HG03097 (cell line): ENCODE measurements at regions not wholly inside any gene's neighbourhood (a gene's known extent, or its start where the extent isn't known, plus 50 kb on each side); places are given as distances from the start of the nearest gene placed in this dataset.

Experiments
- ATAC-seq: cut with Tn5 transposase; IDR thresholded peaks from one replicate; pipeline ENCODE4 v1.9.1; 2021; ENCODE audit not compliant: unreplicated experiment, low FRiP score

DNA sequence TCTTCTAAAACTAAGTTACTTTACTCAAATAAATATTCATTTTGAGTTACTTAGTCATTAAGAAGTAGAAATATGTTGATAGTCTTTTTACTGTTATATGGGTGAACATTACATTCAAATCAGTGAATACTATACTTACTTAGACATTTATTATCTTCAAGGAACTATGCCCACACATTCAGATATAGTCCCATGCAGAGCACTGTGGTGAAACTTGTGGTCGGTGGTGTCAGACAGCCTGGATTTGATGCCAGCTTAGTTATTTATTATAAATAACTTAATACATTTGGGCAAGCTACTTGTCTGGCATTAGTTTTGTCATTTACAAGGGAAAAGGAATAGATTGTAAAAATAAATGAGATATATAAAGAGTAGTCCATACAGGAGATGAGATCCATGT lies 149.5 kb downstream of the RAP2B start:
- no peak for ATAC-seq

DNA sequence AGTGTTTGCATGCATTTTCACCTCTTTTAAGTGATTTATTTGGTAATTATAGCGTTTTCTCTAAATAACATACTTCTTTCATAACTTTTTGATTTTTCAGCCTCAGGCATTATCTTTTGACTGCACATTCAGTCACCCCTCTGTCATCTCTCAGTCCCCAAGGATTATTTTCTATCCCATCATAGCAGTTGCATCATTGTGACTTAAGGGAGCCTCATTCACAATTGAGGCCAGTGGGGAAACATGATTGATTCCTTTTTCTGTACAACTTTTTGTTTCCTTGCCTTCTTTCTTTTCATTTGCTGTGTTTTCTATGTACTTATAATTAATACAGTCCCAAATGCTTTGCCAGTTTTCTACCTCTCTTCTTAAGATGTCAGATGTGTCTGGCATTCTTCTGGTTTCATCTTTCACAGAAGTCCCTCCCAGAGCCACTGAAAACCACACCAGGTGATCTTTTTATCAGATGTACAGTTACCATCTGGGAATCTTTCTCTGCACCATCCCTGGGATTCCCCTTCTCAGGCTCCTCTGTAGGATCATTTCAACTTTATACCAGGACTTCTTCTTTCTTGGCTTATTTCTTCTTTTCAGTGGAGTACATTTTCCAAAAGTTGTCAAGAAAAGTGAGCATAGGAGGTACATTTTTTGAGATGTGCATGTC lies 151.4 kb downstream of the RAP2B start:
- ATAC-seq, result no peak

DNA sequence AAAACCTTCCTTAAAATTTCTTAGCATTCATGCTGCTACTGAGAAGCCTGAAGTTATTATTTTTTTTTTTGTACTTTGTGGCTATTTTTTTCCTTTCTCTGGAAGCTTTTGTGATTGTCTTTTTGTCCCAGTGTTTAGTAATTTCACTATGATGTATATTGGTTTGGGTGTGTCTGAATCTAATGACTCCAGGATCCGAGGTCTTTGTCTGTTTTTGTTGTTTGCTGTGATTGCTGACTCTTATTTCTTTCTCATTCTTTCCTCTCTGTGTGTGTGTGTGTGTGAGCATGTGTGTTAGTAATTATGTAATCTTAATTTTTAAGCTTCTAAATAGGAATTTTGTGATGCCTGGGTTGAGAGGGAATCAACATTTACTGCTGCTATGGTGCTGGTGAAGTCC lies 152.0 kb downstream of the RAP2B start:
- no peak for ATAC-seq

DNA sequence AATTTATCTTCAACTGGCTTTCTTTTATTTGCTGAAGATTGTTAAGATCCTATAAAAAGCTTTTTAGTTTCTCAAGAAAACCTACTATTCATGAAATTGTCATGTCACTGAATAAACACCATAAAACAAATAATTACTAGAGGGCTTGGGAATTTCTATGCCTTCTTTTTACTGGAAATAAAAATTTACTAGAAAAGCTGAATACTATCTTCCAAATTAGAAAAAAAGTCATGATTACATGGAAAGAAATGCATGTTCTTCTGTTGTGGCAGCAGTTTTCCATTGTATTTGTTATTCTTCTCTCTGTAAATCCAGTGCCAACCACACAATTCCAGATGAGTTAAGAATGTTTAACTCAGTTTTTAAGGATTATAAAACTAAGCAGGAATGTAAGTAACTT lies 153.8 kb downstream of the RAP2B start:
- no peak for ATAC-seq

DNA sequence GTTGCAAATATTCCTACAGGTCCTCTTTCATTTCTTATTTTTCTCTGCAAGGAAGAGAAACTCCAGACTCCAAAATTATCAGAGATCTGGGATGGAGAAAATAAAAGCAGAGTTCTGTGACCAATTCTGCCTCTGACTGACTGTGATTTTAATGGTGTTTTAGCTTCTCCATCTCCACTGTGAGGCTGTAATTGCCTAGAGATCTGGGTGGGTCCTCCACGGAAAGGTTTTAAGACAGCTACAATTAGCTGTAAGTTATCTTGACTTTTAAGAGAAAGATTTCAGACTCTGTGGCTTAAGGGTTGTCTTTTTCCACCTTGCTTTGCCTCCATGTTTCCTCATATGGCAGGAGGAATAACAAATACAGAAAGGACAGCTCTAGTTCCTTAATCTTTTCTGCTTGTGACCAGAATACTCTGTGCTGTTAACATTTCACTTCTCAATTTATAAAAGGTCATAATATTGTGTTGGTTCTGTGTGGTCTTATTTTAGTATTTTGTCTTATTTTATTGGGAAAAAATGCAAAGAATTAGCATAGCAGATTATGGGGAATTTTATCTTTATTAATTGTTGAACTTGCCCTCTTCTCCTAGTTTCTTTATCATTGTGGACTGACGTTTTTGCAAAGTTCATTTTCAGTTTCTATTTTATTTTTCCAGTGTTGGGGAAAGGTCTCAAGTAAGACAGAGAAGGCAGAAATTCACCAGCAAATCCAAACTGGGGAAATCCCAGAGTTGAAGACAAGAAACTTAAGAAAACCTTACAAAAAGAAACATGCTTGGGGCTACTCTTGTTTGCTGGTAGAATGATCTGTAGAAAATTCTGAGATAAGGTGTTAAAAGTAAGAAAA lies 157.9 kb downstream of the RAP2B start:
- ATAC-seq, result peak; percentile 61

DNA sequence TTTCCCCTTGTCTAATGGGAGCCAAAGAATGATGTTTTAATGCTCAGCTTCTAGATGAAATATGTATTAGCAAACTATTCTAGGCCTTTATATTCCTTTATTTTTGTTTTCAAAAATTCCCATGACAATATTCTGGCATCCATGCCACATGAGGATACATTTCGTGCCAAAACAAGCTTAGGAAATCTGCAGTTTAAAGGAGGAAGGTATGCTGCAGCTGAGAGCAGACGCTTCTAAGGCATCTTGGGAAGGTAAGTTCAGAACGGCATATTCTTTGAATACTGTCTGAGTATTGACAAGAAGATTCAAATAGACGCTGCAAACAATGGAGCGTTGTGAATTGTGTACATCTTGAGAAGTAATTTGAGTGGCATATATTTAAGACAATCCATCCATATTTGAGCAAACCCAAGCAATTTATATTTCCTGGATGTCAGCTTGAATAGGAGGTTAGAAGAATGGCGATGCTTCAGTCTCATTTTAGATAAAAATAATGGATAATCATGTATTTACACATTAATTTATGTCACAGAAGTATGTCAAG lies 158.6 kb downstream of the RAP2B start:
- no peak for ATAC-seq

DNA sequence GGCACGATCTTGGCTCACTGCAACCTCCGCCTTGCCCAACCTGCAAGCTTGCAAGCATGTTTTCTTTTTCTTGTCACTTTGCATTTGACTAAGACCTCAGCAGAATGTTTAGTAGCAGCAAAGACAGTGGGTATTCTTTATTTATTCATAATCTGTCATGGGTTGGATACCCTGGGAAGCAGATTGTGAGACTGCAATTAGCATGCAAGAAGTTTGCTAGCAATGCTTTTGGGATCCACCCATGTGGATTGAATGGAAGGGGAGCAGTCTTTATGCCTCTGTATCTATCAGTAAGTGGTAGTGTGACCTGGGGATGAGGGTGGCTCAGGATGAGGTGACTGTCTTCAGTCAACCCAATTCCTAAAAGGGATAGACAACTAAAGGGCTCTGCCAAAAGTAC lies 166.7 kb downstream of the RAP2B start:
- no peak for ATAC-seq

DNA sequence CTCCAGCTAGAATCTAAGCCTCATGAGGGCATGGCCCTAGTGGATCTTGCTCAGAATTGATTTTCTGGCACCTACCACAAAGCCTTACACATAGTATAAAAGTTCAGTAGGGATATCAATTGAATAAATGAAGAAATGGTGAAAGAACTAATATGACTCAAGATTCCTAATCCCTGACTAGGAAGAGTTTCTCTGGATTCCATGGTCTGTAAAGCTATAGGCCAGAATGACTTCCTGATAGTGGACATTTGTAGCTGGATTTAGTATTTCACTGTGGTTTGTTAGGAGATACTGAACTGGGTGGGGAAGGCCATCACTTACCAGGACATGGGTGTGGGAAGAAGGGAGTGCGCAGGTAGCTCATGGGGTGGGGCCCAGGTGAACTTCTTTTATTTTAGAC lies 168.9 kb downstream of the RAP2B start:
- ATAC-seq, result no peak

DNA sequence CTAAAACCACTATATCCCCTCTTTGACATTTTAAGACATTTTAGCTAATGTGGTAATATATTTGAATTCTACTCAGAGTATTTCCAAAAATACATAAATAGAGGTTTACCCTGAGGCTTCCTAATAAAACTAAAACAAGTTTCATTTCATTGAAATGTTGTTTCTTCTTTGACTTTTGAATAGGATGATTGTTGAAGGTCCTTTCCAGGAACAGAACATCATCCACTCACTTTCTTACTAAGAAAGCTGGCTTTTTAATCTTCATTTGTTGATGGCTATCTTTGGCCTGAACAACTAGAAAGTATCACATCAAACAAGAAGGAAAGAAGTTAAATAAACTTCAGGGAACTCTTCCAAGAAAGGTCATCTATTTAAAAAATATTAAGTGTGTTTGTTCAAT lies 169.7 kb downstream of the RAP2B start:
- no peak for ATAC-seq

DNA sequence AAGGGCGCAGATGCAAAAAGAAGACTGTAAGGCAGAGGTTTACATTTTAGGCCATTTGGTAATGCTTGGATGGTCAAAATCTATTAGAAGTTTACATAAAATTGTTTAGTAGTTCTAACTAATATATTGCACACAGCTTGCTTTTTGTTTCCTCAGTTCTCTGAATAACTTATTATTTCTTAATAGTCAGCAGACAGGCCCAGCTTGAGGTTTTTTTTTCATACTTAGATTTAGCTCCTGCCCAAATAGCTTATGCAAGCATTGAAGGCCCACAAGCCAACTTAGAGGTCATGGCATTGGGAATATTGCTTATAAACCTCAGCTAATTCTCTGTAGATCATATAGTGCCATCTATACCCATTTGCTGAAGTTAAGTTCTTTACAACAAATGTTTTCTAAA lies 172.5 kb downstream of the RAP2B start:
- no peak for ATAC-seq

DNA sequence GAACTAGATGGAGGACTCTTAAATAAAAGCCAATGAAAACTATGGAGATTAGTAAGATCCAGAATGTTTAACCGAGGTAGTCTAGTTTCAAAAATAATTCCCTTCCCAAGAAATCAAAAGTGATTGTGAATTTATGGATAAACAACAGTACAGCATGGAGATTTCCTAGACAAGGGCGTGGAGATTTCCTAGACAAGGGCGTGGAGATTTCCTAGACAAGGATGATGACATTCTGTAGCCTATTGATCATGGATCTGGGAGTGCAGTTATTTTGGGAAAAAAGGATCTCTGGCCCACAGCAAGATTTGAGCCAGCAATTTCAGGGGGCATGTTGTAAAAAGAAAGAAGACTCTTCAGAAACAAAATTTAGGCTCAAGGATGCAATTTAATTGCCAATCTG lies 175.3 kb downstream of the RAP2B start:
- ATAC-seq, result no peak

DNA sequence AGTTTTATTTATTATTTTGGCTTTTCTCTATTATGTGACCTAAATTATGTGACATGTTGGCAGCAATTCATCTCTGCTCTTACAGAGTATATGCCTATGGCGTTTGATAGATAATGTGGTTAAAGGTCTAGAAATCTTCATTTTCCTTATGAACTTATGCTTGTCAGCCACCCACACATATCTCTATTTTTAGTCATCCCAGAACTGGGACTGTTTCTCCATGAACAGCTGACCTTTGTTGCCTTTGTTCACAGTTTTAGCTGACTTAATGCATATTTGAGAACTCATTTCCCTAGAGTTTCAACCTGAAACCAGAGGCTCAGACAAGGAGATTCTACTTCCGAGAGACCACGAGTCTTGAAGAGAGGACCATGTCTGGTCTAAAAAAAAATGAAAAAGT lies 176.5 kb downstream of the RAP2B start:
- ATAC-seq, result no peak

DNA sequence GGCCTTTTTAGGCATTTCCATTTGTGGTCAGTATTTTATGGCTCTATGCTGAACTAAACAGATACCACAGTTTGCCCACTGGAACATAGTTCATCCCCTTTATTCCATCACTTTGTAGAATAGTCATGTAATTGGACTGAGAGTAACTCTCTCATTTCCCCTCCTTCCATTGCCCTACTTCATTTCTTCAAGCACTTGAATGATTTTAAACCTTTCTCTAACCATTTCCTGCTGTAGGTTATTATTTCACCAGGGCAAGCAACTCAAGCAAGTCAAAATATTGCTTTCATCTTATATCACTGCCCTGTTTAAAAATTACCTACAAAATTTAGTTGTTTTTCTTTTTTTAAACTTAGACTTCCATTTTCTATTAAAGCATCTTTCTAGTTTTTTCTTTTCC lies 177.0 kb downstream of the RAP2B start:
- ATAC-seq, result no peak

DNA sequence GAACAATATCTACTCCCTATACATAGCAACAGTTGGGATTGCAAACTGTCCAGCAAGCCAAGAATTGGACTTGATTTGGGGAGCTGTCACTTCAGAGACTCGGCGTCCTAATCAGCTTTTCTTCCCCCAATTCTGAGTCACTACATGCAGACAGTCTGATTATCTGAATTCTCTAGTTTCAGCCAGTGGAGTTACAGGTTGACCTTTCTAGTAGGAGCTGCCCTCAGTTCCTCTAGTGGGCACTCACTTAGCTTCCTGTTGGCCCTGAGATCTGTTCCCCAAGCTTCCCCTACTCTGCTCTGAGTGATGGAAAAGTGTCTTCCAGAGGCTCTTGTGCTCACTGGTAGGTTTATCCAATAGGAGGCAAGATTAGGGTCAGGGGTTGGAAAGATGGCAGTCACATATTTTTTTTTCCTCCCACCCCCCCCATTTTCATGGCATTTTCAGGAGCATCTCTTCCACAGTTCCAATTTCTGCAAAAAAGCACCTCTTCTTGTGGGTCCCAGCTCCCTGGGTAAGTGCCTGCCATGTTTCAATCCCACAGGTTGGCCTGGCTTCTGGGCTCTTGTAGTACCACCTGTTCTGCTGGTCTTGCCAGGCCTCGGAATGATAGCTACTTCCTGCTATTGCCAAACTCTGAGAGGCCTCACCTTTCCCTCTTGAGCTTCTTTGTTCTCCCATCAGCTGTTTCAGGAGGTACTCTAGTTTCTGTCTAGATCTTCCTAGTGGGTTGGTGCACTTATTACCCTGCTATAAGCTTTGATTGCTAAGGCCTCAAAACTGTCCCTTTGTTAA lies 182.2 kb downstream of the RAP2B start:
- no peak for ATAC-seq

DNA sequence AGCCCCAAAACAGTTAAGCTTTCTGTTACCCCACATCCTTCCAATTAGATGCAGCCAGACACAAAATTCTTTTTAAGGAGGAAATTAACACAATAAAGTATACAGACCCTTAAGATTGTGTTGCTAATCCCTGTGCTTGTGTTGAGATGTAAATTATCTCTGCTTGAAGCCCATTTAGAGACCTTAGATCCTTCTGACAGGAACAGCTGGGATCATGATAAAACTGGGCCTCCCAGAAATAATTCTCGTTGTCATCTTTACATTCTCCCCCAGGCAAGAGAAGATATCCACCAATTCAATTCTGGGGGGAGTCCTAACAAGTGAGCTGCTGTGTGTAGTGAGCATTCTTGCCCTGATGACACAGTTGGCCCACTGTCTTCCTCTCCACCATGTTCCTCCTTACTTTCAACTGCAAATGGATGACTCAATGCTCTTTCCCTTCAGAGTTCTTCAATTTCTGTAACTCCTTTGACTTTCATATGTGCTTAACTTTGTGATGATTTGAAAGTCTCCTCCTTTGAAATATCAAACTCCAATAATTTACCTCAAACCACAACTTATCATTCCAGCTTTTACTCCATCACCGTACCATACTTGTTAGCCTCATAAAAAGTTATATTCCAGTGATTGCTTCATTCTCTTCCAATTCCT lies 186.6 kb downstream of the RAP2B start:
- no peak for ATAC-seq

DNA sequence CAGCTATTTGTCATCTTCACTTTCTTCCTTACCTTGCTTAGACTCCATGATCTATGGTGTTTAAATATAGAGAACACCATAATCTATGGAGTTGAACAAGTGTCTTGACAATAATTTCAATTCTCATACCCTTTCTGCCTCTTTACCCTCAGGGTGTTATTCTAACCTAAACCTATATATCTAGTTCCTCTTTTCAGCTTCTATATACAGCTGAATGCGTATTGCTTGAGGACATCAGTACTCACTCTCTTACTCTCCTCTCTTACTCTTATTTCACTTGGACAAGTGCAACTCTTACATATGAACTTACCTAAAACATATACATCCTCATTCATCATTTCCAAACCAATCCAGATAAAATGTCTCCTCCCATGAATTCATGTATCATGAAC lies 187.1 kb downstream of the RAP2B start:
- ATAC-seq, result no peak

DNA sequence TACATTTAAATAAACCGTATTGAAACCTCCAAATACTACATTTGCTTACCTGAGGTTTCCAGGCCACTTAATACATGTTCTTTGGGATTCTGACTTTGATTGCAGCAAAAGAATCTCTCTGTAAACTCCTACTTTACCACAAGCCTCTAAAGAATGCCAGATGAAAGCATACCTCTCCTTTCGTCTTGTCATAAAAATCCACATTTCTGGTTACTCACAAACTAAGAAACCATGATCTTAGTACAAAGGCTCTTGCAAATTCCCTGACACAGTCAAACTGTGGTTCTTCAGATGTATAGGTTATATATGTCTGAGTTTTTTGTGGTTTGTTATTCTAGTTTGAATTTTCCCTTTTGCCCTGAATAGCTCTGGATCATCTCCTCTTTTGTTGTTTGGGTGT lies 188.4 kb downstream of the RAP2B start:
- no peak for ATAC-seq

DNA sequence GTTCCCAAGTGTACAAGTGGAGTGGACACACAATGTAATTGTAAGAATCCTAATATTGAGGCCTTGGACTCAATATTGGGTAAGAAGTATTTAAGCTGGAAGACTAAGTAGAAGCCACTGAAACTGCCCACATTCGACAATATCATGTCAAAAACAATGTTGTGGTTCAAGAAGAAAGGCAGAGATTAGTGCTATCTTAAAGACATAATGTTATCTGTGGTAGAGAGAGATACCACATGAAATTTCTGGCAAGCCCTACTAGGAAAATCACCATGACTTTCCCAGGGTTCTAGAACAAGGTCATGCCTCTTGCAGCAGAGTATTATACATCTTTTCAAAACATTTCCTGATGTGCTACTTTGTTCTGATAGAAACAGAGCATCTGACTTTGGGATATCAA lies 192.6 kb downstream of the RAP2B start:
- ATAC-seq, result no peak

DNA sequence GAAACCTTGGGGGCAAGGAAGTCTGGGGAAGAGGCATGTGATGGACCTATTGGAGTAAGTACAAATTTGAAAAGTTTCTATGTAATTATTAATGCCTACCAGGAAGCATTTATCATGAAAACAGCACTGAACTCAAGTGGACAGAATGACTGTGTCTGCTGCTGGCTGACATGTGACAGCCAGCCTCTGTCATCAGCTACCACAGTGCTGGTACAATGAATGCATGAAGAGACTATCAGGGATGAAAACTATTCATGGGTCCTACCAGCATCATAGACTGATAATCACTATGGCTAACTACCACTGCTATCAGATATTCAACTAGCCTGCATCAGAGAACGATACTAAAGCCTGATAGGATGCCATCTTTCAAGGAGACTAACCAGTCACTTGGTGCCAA lies 193.5 kb downstream of the RAP2B start:
- no peak for ATAC-seq

DNA sequence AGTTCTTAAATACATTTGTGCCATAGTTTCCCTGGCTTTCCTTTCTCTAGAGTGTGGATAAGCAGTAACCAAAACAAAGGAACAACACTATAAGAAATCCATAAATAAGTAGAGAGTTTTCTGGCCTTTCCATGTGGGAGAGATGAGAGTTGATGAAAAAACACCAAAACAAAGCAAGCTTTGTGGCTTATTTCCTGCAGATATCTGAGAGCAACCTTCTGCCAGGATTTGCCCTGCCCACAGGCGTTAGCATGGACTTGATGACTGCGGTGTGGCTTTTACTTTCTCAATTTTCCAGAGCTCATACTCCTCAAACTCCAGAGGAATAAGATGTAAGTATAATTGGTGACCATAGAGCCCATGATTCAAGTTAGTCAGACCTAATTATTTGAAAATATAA lies 194.9 kb downstream of the RAP2B start:
- ATAC-seq, result no peak

DNA sequence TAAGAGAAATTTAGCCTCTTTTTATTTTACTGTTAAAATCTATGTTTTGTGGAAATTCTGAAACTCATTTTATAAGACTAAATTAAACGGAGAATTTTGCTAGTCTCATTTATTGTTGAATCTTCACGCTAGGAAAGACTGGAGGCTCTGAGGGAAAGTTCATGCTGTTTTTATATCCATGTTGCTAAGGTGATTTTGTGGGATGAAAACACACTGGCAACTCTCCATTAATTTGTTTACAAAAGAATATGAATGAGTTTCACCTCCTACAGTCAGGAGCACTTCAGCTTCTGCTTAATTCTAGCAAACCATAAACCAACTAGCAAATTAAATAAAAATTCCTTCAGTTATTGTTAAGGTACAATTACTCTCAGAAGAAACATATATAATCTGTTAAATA lies 195.4 kb downstream of the RAP2B start:
- no peak for ATAC-seq
